ENCODE measurements at regions not wholly inside any gene's neighbourhood (a gene's known extent, or its start where the extent isn't known, plus 50 kb on each side); places are given as distances from the start of the nearest gene placed in this dataset.

GRCh38 chr4:181528570-181529184, 714.5 kb upstream of the TENM3 start:
- no peaks in the 10 kb centered on the region for H3K36me3 ChIP-seq
- peak; percentile 86 for DNase-seq
- TF ChIP-seq CTCF (IDR thresholded peaks at IDR 0.05; ENCODE audit: low read depth, low read length), result peak; percentile 99

GRCh38 chr4:181529537-181529936, 713.7 kb upstream of the TENM3 start:
- Histone ChIP-seq H3K27me3 (no peaks in the 10 kb centered on the region), H3K4me3 (ENCODE audit: low read depth, low read length) (no peak overlapping the region), H3K4me1 (peaks cover 3% of the 10 kb centered on the region), H3K36me3 (no peaks in the 10 kb centered on the region), H3K9me3 (no peaks in the 10 kb centered on the region)
- DNase-seq, result no peak
- no peak for TF ChIP-seq CTCF (IDR thresholded peaks at IDR 0.05; ENCODE audit: low read depth, low read length)

More at GRCh38 chr4:181528570-181529184, 714.5 kb upstream of the TENM3 start:
- no peaks in the 10 kb centered on the region for H3K9me3 ChIP-seq
- H3K4me3 ChIP-seq (ENCODE audit: low read depth, low read length), result no peak overlapping the region
- no peaks in the 10 kb centered on the region for H3K27me3 ChIP-seq
- peaks cover 3% of the 10 kb centered on the region for H3K4me1 ChIP-seq

GRCh38 chr4:181536196-181536746, 706.9 kb upstream of the TENM3 start:
- no peak for TF ChIP-seq CTCF (IDR thresholded peaks at IDR 0.05; ENCODE audit: low read depth, low read length)
- DNase-seq, result no peak
- H3K27me3 ChIP-seq, result no peaks in the 10 kb centered on the region
- no peak overlapping the region for H3K4me3 ChIP-seq (ENCODE audit: low read depth, low read length)
- no peaks in the 10 kb centered on the region for H3K9me3 ChIP-seq
- no peaks in the 10 kb centered on the region; the same call in none of the 2 replicates for H3K4me1 ChIP-seq
- H3K36me3 ChIP-seq, result no peaks in the 10 kb centered on the region

- no peak for DNase-seq
Measured at GRCh38 chr4:181536811-181537434, 706.3 kb upstream of the TENM3 start.

GRCh38 chr4:181538431-181538830, 704.8 kb upstream of the TENM3 start:
- Histone ChIP-seq H3K4me3 (ENCODE audit: low read depth, low read length) (no peak overlapping the region), H3K27me3 (no peaks in the 10 kb centered on the region), H3K36me3 (no peaks in the 10 kb centered on the region), H3K4me1 (no peaks in the 10 kb centered on the region), H3K9me3 (no peaks in the 10 kb centered on the region)
- no peak for TF ChIP-seq CTCF (IDR thresholded peaks at IDR 0.05; ENCODE audit: low read depth, low read length)
- DNase-seq, result no peak

More at GRCh38 chr4:181536811-181537434, 706.3 kb upstream of the TENM3 start:
- Histone ChIP-seq H3K27me3 (no peaks in the 10 kb centered on the region), H3K4me1 (no peaks in the 10 kb centered on the region), H3K36me3 (no peaks in the 10 kb centered on the region), H3K9me3 (no peaks in the 10 kb centered on the region), H3K4me3 (ENCODE audit: low read depth, low read length) (no peak overlapping the region)
- TF ChIP-seq CTCF (IDR thresholded peaks at IDR 0.05; ENCODE audit: low read depth, low read length), result no peak

GRCh38 chr4:181541396-181541795, 701.8 kb upstream of the TENM3 start:
- H3K4me3 ChIP-seq (ENCODE audit: low read depth, low read length), result no peak overlapping the region
- no peaks in the 10 kb centered on the region for H3K9me3 ChIP-seq
- no peak for DNase-seq
- H3K4me1 ChIP-seq, result no peaks in the 10 kb centered on the region
- no peak for TF ChIP-seq CTCF (IDR thresholded peaks at IDR 0.05; ENCODE audit: low read depth, low read length)
- no peaks in the 10 kb centered on the region for H3K36me3 ChIP-seq
- no peaks in the 10 kb centered on the region for H3K27me3 ChIP-seq
